ENCODE measurements at regions not wholly inside any gene's neighbourhood (a gene's known extent, or its start where the extent isn't known, plus 50 kb on each side); places are given as distances from the start of the nearest gene placed in this dataset.

DNA sequence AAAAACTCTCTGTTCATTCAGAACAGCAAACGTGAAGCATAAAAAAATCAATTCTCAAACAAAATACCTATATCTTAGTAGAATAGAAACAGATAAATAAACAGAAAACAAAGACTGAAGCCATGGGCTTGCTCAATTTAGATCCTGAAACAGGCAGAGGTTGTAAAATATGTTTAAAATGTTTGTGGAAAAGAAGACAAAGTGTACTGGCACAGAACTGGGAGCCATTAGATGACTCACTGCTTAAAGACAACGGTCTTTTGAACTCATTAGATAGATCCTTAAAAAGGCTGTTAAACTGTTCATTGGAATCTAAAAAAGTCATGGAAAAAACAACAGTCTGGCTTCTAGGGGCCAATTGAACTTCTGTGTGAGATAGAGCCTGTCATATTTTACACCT, 247.0 kb upstream of the NDST4 start (continued):
- TF ChIP-seq, protein P1, sequence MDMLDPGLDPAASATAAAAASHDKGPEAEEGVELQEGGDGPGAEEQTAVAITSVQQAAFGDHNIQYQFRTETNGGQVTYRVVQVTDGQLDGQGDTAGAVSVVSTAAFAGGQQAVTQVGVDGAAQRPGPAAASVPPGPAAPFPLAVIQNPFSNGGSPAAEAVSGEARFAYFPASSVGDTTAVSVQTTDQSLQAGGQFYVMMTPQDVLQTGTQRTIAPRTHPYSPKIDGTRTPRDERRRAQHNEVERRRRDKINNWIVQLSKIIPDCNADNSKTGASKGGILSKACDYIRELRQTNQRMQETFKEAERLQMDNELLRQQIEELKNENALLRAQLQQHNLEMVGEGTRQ (IDR thresholded peaks at IDR 0.05; ENCODE audit: borderline replicate concordance, low read depth, low read length) = no peak
- TF ChIP-seq TCF12 (IDR thresholded peaks at IDR 0.05) = no peak
- TF ChIP-seq, protein P2, sequence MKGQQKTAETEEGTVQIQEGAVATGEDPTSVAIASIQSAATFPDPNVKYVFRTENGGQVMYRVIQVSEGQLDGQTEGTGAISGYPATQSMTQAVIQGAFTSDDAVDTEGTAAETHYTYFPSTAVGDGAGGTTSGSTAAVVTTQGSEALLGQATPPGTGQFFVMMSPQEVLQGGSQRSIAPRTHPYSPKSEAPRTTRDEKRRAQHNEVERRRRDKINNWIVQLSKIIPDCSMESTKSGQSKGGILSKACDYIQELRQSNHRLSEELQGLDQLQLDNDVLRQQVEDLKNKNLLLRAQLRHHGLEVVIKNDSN (IDR thresholded peaks at IDR 0.05; ENCODE audit: borderline replicate concordance, low read depth) = no peak
- TF ChIP-seq YY1 (IDR thresholded peaks at IDR 0.05; ENCODE audit: low read depth) = no peak
- TF ChIP-seq FOSL2 (IDR thresholded peaks at IDR 0.05; ENCODE audit: borderline replicate concordance, low read depth) = no peak

- Histone ChIP-seq H3K4me3 (ENCODE audit: low read depth in 2 of 2, low read length in 1 of 2) (no peak overlapping the region), H2AFZ (ENCODE audit: low read depth) (no peak overlapping the region), H3K36me3 (replicated peaks in 1 of 2; ENCODE audit: control insufficient read depth in 1 of 2, insufficient read depth in 2 of 2, low read length in 1 of 2) (no peaks in the 10 kb centered on the region), H3K9ac (no peak overlapping the region), H3K27ac (ENCODE audit: low read depth in 2 of 2, low read length in 1 of 2) (no peak overlapping the region), H3K27me3 (ENCODE audit: insufficient read depth) (no peaks in the 10 kb centered on the region), H3K4me2 (no peak overlapping the region), H4K20me1 (ENCODE audit: insufficient read depth) (no peaks in the 10 kb centered on the region), H3K9me3 (no peaks in the 10 kb centered on the region), H3F3A (replicated peaks; ENCODE audit: insufficient read depth) (no peaks in the 10 kb centered on the region), H3K9me2 (no peaks in the 10 kb centered on the region), H3K79me2 (ENCODE audit: insufficient read depth) (no peaks in the 10 kb centered on the region), H3K4me1 (ENCODE audit: control insufficient read depth in 1 of 2, insufficient read depth in 2 of 2, low read depth in 1 of 2, low read length in 1 of 2) (no peaks in the 10 kb centered on the region)
- TF ChIP-seq YY1 (IDR thresholded peaks at IDR 0.05; ENCODE audit: low read depth) = no peak
- no peak for TF ChIP-seq MXI1 (IDR thresholded peaks at IDR 0.05; ENCODE audit: low read depth, low read length)
- TF ChIP-seq GATA2 (CRISPR knock-in tag; IDR thresholded peaks at IDR 0.05) = no peak
- TF ChIP-seq EZH2phosphoT487 (IDR thresholded peaks at IDR 0.05; ENCODE audit: borderline replicate concordance, low read depth) = no peak
- no peak for TF ChIP-seq JUND (IDR thresholded peaks at IDR 0.05)
- TF ChIP-seq, protein P1 (IDR thresholded peaks at IDR 0.05; ENCODE audit: borderline replicate concordance, low read depth, low read length) = no peak
- TF ChIP-seq TAF1 (IDR thresholded peaks at IDR 0.05; ENCODE audit: borderline replicate concordance, low read depth, low read length) = no peak
- no peak for TF ChIP-seq PBX3 (IDR thresholded peaks at IDR 0.05)
- no peak for TF ChIP-seq NFIC (IDR thresholded peaks at IDR 0.05; ENCODE audit: borderline replicate concordance)
- no peak for TF ChIP-seq RFX5 (IDR thresholded peaks at IDR 0.05; ENCODE audit: low read length)
- no peak for TF ChIP-seq SIN3A (IDR thresholded peaks at IDR 0.05; ENCODE audit: borderline replicate concordance, low read depth, low read length)
- TF ChIP-seq, protein P3, sequence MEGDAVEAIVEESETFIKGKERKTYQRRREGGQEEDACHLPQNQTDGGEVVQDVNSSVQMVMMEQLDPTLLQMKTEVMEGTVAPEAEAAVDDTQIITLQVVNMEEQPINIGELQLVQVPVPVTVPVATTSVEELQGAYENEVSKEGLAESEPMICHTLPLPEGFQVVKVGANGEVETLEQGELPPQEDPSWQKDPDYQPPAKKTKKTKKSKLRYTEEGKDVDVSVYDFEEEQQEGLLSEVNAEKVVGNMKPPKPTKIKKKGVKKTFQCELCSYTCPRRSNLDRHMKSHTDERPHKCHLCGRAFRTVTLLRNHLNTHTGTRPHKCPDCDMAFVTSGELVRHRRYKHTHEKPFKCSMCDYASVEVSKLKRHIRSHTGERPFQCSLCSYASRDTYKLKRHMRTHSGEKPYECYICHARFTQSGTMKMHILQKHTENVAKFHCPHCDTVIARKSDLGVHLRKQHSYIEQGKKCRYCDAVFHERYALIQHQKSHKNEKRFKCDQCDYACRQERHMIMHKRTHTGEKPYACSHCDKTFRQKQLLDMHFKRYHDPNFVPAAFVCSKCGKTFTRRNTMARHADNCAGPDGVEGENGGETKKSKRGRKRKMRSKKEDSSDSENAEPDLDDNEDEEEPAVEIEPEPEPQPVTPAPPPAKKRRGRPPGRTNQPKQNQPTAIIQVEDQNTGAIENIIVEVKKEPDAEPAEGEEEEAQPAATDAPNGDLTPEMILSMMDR (IDR thresholded peaks at IDR 0.05) = no peak
- no peak for TF ChIP-seq POLR2AphosphoS5 (IDR thresholded peaks at IDR 0.05; ENCODE audit: low read depth, low read length)
- TF ChIP-seq CHD2 (IDR thresholded peaks at IDR 0.05; ENCODE audit: low read length, partially characterized antibody) = no peak
- TF ChIP-seq TEAD4 (IDR thresholded peaks at IDR 0.05; ENCODE audit: borderline replicate concordance, insufficient read depth) = no peak
- TF ChIP-seq, protein P4, sequence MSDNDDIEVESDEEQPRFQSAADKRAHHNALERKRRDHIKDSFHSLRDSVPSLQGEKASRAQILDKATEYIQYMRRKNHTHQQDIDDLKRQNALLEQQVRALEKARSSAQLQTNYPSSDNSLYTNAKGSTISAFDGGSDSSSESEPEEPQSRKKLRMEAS (IDR thresholded peaks at IDR 0.05; ENCODE audit: low read depth) = no peak
- TF ChIP-seq EP300 (IDR thresholded peaks at IDR 0.05; ENCODE audit: borderline replicate concordance in 1 of 2, low read depth in 1 of 2, low read length in 1 of 2) = no peak
- ChIA-PET CTCF (no interaction called here), POLR2A (no interaction called here)
- DNase-seq = peak; percentile 23
These were observed 244.4 kb upstream of the NDST4 start for GRCh38 chr4:115357776-115358175.
